Left lung (tissue), 4 donors: ENCODE measurements at regions not wholly inside any gene's neighbourhood (a gene's known extent, or its start where the extent isn't known, plus 50 kb on each side); places are given as distances from the start of the nearest gene placed in this dataset.

Experiments used
- ATAC-seq: fragments of 200-7000 bp; cut with Tn5 transposase; one replicate; pipeline ENCODE4 v1.9.1; 2020; ENCODE audit warnings: moderate library complexity
- DNase-seq, 4 donors: peaks; one replicate each; pipeline ENCODE4 v3.0.0-alpha.2; 2013 to 2020
- H3K27ac ChIP-seq, 2 donors: fragments of 200-600 bp; sonication (generic) in 1 of 2; one replicate each; pipeline versions ENCODE4 v1.5.0 to v1.8.0; 2020 to 2021
- H3K27me3 ChIP-seq, 2 donors: fragments of 200-600 bp; sonication (generic) in 1 of 2; one replicate each; pipeline versions ENCODE4 v1.5.0 to v1.8.0; 2020 to 2021
- H3K36me3 ChIP-seq, 2 donors: fragments of 200-600 bp; sonication (generic) in 1 of 2; one replicate each; pipeline versions ENCODE4 v1.5.0 to v1.8.0; 2020 to 2021
- H3K4me1 ChIP-seq, 2 donors: fragments of 200-600 bp; one replicate each; pipeline ENCODE4 v1.8.0; 2021
- H3K4me3 ChIP-seq, 2 donors: fragments of 200-600 bp; sonication (generic) in 1 of 2; one replicate each; pipeline versions ENCODE4 v1.5.0 to v1.8.0; 2020 to 2021; ENCODE audit warnings: mild to moderate bottlenecking in 1 of 2
- H3K9me3 ChIP-seq, 2 donors: fragments of 200-600 bp; sonication (generic) in 1 of 2; one replicate each; pipeline versions ENCODE4 v1.5.0 to v1.8.0; 2020 to 2021
- CTCF ChIP-seq, 2 donors: fragments of 200-600 bp; sonication (generic) in 1 of 2; IDR thresholded peaks; one replicate each; pipeline versions ENCODE4 v1.5.0 to v1.8.0; 2021; ENCODE audit warnings: antibody characterized with exemption in 2 of 2
- intact Hi-C, 2 donors: fragments of 100-400 bp; cut with DNase I; formaldehyde crosslinking; loops; one replicate each; pipeline versions ENCODE4 v1.11.2 to v1.14.2; 2022
- donor health status: DM: no; HTN: yes; CAD: no.
- donor health status: DM: no; HTN: no; CAD: no.

GRCh38 chr5:135223891-135224625 is 175.0 kb downstream of the MACROH2A1 start:
- DNase-seq (peak in 1 of 4 donors; percentile 10), ATAC-seq (no peak)
- no peak for TF ChIP-seq CTCF (IDR thresholded peaks at IDR 0.05)
- Histone ChIP-seq H3K4me1 (no peaks in the 10 kb centered on the region), H3K36me3 (no peaks in the 10 kb centered on the region), H3K9me3 (no peaks in the 10 kb centered on the region), H3K27ac (no peak overlapping the region), H3K27me3 (no peaks in the 10 kb centered on the region), H3K4me3 (no peak overlapping the region)
- intact Hi-C loops, result no loop called here

- Histone ChIP-seq H3K9me3 (no peaks in the 10 kb centered on the region), H3K27ac (no peak overlapping the region), H3K36me3 (no peaks in the 10 kb centered on the region), H3K4me1 (no peaks in the 10 kb centered on the region), H3K27me3 (no peaks in the 10 kb centered on the region), H3K4me3 (no peak overlapping the region)
- intact Hi-C loops, result no loop called here
- DNase-seq, result peak in 1 of 4 donors; percentile 9
- ATAC-seq, result no peak
- no peak for TF ChIP-seq CTCF (IDR thresholded peaks at IDR 0.05)
Measured at GRCh38 chr5:135223404-135223803, 175.6 kb downstream of the MACROH2A1 start.

GRCh38 chr5:135222771-135223170 is 176.3 kb downstream of the MACROH2A1 start:
- ATAC-seq (no peak), DNase-seq (peak in 1 of 4 donors; percentile 11)
- no peaks in the 10 kb centered on the region for H3K9me3 ChIP-seq
- no peak overlapping the region for H3K4me3 ChIP-seq
- intact Hi-C loops, result no loop called here
- TF ChIP-seq CTCF (IDR thresholded peaks at IDR 0.05), result no peak
- H3K4me1 ChIP-seq, result no peaks in the 10 kb centered on the region
- H3K36me3 ChIP-seq, result no peaks in the 10 kb centered on the region
- no peak overlapping the region for H3K27ac ChIP-seq
- no peaks in the 10 kb centered on the region for H3K27me3 ChIP-seq

GRCh38 chr5:135222171-135222681 is 176.8 kb downstream of the MACROH2A1 start:
- DNase-seq, result no peak
- no peaks in the 10 kb centered on the region for H3K36me3 ChIP-seq
- H3K9me3 ChIP-seq, result no peaks in the 10 kb centered on the region
- no peak overlapping the region for H3K4me3 ChIP-seq
- no peak for TF ChIP-seq CTCF (IDR thresholded peaks at IDR 0.05)
- no peaks in the 10 kb centered on the region for H3K27me3 ChIP-seq
- intact Hi-C loops, result no loop called here
- H3K4me1 ChIP-seq, result no peaks in the 10 kb centered on the region
- no peak overlapping the region for H3K27ac ChIP-seq
- peak; percentile 30 for ATAC-seq

- Histone ChIP-seq H3K4me1 (no peaks in the 10 kb centered on the region), H3K27me3 (no peaks in the 10 kb centered on the region), H3K36me3 (no peaks in the 10 kb centered on the region), H3K9me3 (no peaks in the 10 kb centered on the region), H3K27ac (no peak overlapping the region), H3K4me3 (no peak overlapping the region)
- intact Hi-C loops, result no loop called here
- no peak for TF ChIP-seq CTCF (IDR thresholded peaks at IDR 0.05)
- no peak for ATAC-seq
- DNase-seq, result no peak
Measured at GRCh38 chr5:135221696-135222095, 177.3 kb downstream of the MACROH2A1 start.
